K562 (cell line): ENCODE measurements at regions not wholly inside any gene's neighbourhood (a gene's known extent, or its start where the extent isn't known, plus 50 kb on each side); places are given as distances from the start of the nearest gene placed in this dataset.

Experiments
- CBX1 ChIP-seq: sonication (generic); IDR thresholded peaks from 2 replicates; pipeline ENCODE4 v1.6.1; 2016; ENCODE audit warnings: antibody characterized with exemption, low read depth, mild to moderate bottlenecking
- CEBPG ChIP-seq, 3 experiments: fragments of 200-800 bp in 1 of 3; sonication (Bioruptor generic) in 1 of 3; sonication (generic) in 1 of 3; formaldehyde crosslinking in 1 of 3; IDR thresholded peaks in 2 of 3; conservative IDR thresholded peaks in 1 of 3; 2 replicates each; pipeline versions ENCODE4 v1.6.1 to v1.8.0; 2016 to 2022; ENCODE audit warnings: missing compliant biosample characterization in 2 of 3, missing genetic modification characterization in 2 of 3, mild to moderate bottlenecking in 1 of 3, missing genetic modification reagents in 1 of 3
- COPS2 ChIP-seq: fragments of 450-650 bp; conservative IDR thresholded peaks from 2 replicates; pipeline ENCODE4 v1.6.1; 2016; ENCODE audit warnings: mild to moderate bottlenecking, moderate library complexity
- CREB1 ChIP-seq, 2 experiments: sonication (generic) in 1 of 2; formaldehyde crosslinking in 1 of 2; IDR thresholded peaks; 2 replicates each; pipeline versions ENCODE4 v1.6.1 to v1.8.0; 2012 to 2022; ENCODE audit warnings: inconsistent platforms in 1 of 2, mild to moderate bottlenecking in 1 of 2, missing genetic modification reagents in 1 of 2, moderate library complexity in 1 of 2
- CTCF ChIP-seq, 3 experiments: IDR thresholded peaks in 2 of 3; conservative IDR thresholded peaks in 1 of 3; 2 replicates each; pipeline ENCODE4 v1.5.1; 2011 to 2012; ENCODE audit warnings: low read length in 3 of 3, mild to moderate bottlenecking in 3 of 3, control low read depth in 2 of 3, improper control_type of control experiment in 1 of 3, inconsistent platforms in 1 of 3, low read depth in 1 of 3, mixed read lengths in 1 of 3, moderate library complexity in 1 of 3; ENCODE audit not compliant: insufficient read depth in 2 of 3
- E2F4 ChIP-seq: sonication (generic); formaldehyde crosslinking; IDR thresholded peaks from 2 replicates; pipeline ENCODE4 v1.8.0; 2022; ENCODE audit warnings: mild to moderate bottlenecking, low read depth, missing genetic modification reagents
- MYNN ChIP-seq, 2 experiments: sonication (generic); formaldehyde crosslinking in 1 of 2; IDR thresholded peaks; 2 replicates each; pipeline versions ENCODE4 v1.5.0 to v1.6.1; 2016 to 2020; ENCODE audit warnings: antibody characterized with exemption in 1 of 2, missing genetic modification reagents in 1 of 2
- POU5F1 ChIP-seq: fragments of 150-350 bp; IDR thresholded peaks from 2 replicates; pipeline ENCODE4 v1.6.1; 2014; ENCODE audit warnings: borderline replicate concordance, low read length, low read depth, mild to moderate bottlenecking; ENCODE audit not compliant: partially characterized antibody
- PTRF ChIP-seq: fragments of 450-650 bp; IDR thresholded peaks from 2 replicates; pipeline ENCODE4 v1.6.1; 2016; ENCODE audit warnings: mild to moderate bottlenecking, missing genetic modification characterization, missing compliant biosample characterization
- SFPQ ChIP-seq: fragments of 200-400 bp; formaldehyde crosslinking; IDR thresholded peaks from 2 replicates; pipeline ENCODE4 v1.6.1; 2017; ENCODE audit warnings: mild to moderate bottlenecking, low read depth, low read length, moderate library complexity
- TFE3 ChIP-seq: fragments of 450-650 bp; formaldehyde crosslinking; IDR thresholded peaks from 2 replicates; pipeline ENCODE4 v1.4.0; 2020; ENCODE audit warnings: mild to moderate bottlenecking, mixed read lengths
- U2AF2 ChIP-seq: fragments of 200-400 bp; formaldehyde crosslinking; optimal IDR thresholded peaks from 2 replicates; pipeline ENCODE3; 2017; ENCODE audit warnings: low read depth, mild to moderate bottlenecking, low read length
- ZNF165 ChIP-seq: fragments of 250-450 bp; sonication (Bioruptor Pico); IDR thresholded peaks from 2 replicates; pipeline ENCODE4 v1.4.0; 2020; ENCODE audit warnings: borderline replicate concordance
- ZNF263 ChIP-seq: sonication (generic); formaldehyde crosslinking; IDR thresholded peaks from 2 replicates; pipeline ENCODE4 v1.8.0; 2022; ENCODE audit warnings: mild to moderate bottlenecking, missing genetic modification reagents, borderline replicate concordance

- TF ChIP-seq ZNF263 (CRISPR knock-in tag) (no peak), E2F4 (CRISPR knock-in tag) (no peak), TFE3 (CRISPR knock-in tag) (no peak), U2AF2 (no peak), CREB1 (IDR thresholded peaks at IDR 0.05) (no peak), CREB1 (CRISPR knock-in tag; IDR thresholded peaks at IDR 0.05) (no peak), CTCF (IDR thresholded peaks at IDR 0.05 in 2 of 3, conservative IDR thresholded peaks at IDR 0.05 in 1 of 3; ENCODE audit: insufficient read depth in 2 of 3, low read depth in 1 of 3, low read length in 3 of 3) (no peak), MYNN (IDR thresholded peaks at IDR 0.05) (no peak), MYNN (CRISPR knock-in tag; IDR thresholded peaks at IDR 0.05) (no peak), COPS2 (no peak), ZNF165 (CRISPR knock-in tag) (no peak), CEBPG (CRISPR knock-in tag; IDR thresholded peaks at IDR 0.05) (no peak), CEBPG (tag; conservative IDR thresholded peaks at IDR 0.05 in 1 of 2, IDR thresholded peaks at IDR 0.05 in 1 of 2) (no peak), PTRF (no peak), SFPQ (no peak), POU5F1 (no peak), CBX1 (no peak)
Measured at GRCh38 chr2:66255136-66255535, 179.8 kb upstream of the MEIS1 start.
